ENCODE measurements at regions not wholly inside any gene's neighbourhood (a gene's known extent, or its start where the extent isn't known, plus 50 kb on each side); places are given as distances from the start of the nearest gene placed in this dataset.

GRCh38 chr7:47188653-47189315, 393.1 kb downstream of the TNS3 start:
- RAD21 ChIA-PET (ENCODE audit: low non-redundant PET in 1 of 2, low total read pairs in 2 of 2, uncharacterized antibody in 2 of 2, unreplicated experiment in 2 of 2), result no interaction called here
- Histone ChIP-seq H3K9ac (ENCODE audit: low read length) (no peak overlapping the region), H3K79me2 (ENCODE audit: insufficient read depth, low read length) (no peaks in the 10 kb centered on the region), H3K4me2 (ENCODE audit: low read length) (no peak overlapping the region), H3K36me3 (ENCODE audit: control insufficient read depth in 1 of 2, insufficient read depth in 2 of 2, low read length in 2 of 2) (no peaks in the 10 kb centered on the region), H2AFZ (ENCODE audit: low read depth, low read length, poor library complexity, severe bottlenecking) (no peak overlapping the region), H3K9me2 (ENCODE audit: insufficient read depth) (no peaks in the 10 kb centered on the region), H4K20me1 (ENCODE audit: insufficient read depth) (no peaks in the 10 kb centered on the region), H3K27ac (ENCODE audit: low read depth, low read length) (no peak overlapping the region), H3K4me1 (ENCODE audit: control insufficient read depth in 1 of 2, insufficient read depth in 2 of 2, low read length in 2 of 2) (no peaks in the 10 kb centered on the region), H3K27me3 (ENCODE audit: insufficient read depth, low read length) (peaks cover 6% of the 10 kb centered on the region; the same call in 1 of the 2 replicates), H3K4me3 (replicated peaks in 1 of 2; ENCODE audit: low read depth in 1 of 2, low read length in 2 of 2) (no peak overlapping the region), H3K9me3 (ENCODE audit: control insufficient read depth in 1 of 2, insufficient read depth in 1 of 2, low read depth in 1 of 2, low read length in 2 of 2) (no peaks in the 10 kb centered on the region)
- DNase-seq (ENCODE audit: low read depth, low spot score), result no peak
- POLR2A ChIA-PET, result no interaction called here
- TF ChIP-seq POLR2AphosphoS5 (IDR thresholded peaks at IDR 0.05; ENCODE audit: low read depth, low read length), result no peak
- no peak for TF ChIP-seq POLR2A (IDR thresholded peaks at IDR 0.05; ENCODE audit: borderline replicate concordance, extremely low read depth, insufficient read depth, insufficient read length)
- TF ChIP-seq, protein P1, sequence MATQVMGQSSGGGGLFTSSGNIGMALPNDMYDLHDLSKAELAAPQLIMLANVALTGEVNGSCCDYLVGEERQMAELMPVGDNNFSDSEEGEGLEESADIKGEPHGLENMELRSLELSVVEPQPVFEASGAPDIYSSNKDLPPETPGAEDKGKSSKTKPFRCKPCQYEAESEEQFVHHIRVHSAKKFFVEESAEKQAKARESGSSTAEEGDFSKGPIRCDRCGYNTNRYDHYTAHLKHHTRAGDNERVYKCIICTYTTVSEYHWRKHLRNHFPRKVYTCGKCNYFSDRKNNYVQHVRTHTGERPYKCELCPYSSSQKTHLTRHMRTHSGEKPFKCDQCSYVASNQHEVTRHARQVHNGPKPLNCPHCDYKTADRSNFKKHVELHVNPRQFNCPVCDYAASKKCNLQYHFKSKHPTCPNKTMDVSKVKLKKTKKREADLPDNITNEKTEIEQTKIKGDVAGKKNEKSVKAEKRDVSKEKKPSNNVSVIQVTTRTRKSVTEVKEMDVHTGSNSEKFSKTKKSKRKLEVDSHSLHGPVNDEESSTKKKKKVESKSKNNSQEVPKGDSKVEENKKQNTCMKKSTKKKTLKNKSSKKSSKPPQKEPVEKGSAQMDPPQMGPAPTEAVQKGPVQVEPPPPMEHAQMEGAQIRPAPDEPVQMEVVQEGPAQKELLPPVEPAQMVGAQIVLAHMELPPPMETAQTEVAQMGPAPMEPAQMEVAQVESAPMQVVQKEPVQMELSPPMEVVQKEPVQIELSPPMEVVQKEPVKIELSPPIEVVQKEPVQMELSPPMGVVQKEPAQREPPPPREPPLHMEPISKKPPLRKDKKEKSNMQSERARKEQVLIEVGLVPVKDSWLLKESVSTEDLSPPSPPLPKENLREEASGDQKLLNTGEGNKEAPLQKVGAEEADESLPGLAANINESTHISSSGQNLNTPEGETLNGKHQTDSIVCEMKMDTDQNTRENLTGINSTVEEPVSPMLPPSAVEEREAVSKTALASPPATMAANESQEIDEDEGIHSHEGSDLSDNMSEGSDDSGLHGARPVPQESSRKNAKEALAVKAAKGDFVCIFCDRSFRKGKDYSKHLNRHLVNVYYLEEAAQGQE (IDR thresholded peaks at IDR 0.05; ENCODE audit: low read depth), result no peak
- TF ChIP-seq, protein P2, sequence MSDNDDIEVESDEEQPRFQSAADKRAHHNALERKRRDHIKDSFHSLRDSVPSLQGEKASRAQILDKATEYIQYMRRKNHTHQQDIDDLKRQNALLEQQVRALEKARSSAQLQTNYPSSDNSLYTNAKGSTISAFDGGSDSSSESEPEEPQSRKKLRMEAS (IDR thresholded peaks at IDR 0.05), result no peak
- BruUV-seq (replicated peaks), result no TSS peak
- ATAC-seq, result no peak
- intact Hi-C loops (cut with micrococcal nuclease), result loop anchor here (10.0 kb wide), 1 partner anchor 1034 kb away; no protein-coding TSS in a partner anchor
- CTCF ChIA-PET, result interaction anchor here (1.0 kb wide), 1 partner anchor 9 kb away, joined by 4 read pairs; no protein-coding TSS in a partner anchor

DNA sequence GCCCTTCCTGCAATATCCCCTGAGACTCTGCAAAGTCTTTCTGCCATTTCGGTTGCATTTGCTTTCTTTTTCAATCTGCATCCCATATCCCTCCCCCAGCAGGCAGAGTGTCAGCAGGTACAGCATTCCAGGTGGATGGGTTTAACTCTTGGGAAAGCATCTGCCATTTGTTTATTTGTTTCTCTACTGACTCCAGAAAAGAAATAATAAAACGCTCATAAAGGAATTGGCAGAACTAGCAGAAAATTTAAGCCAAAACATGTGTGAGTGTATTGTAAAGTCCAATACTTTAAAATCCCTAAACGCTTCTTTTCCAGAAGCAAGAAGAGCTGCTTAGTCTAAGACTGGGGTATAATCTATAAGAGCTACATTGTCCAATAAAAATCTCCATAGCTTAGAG, 393.8 kb downstream of the TNS3 start:
- H3K9me2 ChIP-seq (ENCODE audit: insufficient read depth), result no peaks in the 10 kb centered on the region
- no peaks in the 10 kb centered on the region for H3K36me3 ChIP-seq (ENCODE audit: control insufficient read depth in 1 of 2, insufficient read depth in 2 of 2, low read length in 2 of 2)
- no peak overlapping the region for H3K4me3 ChIP-seq (replicated peaks in 1 of 2; ENCODE audit: low read depth in 1 of 2, low read length in 2 of 2)
- no peak overlapping the region for H2AFZ ChIP-seq (ENCODE audit: low read depth, low read length, poor library complexity, severe bottlenecking)
- ATAC-seq, result no peak
- intact Hi-C loops (cut with micrococcal nuclease), result loop anchor here (10.0 kb wide), 1 partner anchor 1033 kb away; no protein-coding TSS in a partner anchor
- POLR2A ChIA-PET, result no interaction called here
- peaks cover 6% of the 10 kb centered on the region; the same call in 1 of the 2 replicates for H3K27me3 ChIP-seq (ENCODE audit: insufficient read depth, low read length)
- H3K4me2 ChIP-seq (ENCODE audit: low read length), result no peak overlapping the region
- no TSS peak for BruUV-seq (replicated peaks)
- H4K20me1 ChIP-seq (ENCODE audit: insufficient read depth), result no peaks in the 10 kb centered on the region
- no peak overlapping the region for H3K27ac ChIP-seq (ENCODE audit: low read depth, low read length)
- RAD21 ChIA-PET (ENCODE audit: low non-redundant PET in 1 of 2, low total read pairs in 2 of 2, uncharacterized antibody in 2 of 2, unreplicated experiment in 2 of 2), result no interaction called here
- no peaks in the 10 kb centered on the region for H3K9me3 ChIP-seq (ENCODE audit: control insufficient read depth in 1 of 2, insufficient read depth in 1 of 2, low read depth in 1 of 2, low read length in 2 of 2)
- H3K4me1 ChIP-seq (ENCODE audit: control insufficient read depth in 1 of 2, insufficient read depth in 2 of 2, low read length in 2 of 2), result no peaks in the 10 kb centered on the region
- H3K79me2 ChIP-seq (ENCODE audit: insufficient read depth, low read length), result no peaks in the 10 kb centered on the region
- CTCF ChIA-PET, result no interaction called here
- H3K9ac ChIP-seq (ENCODE audit: low read length), result no peak overlapping the region
- DNase-seq (ENCODE audit: low read depth, low spot score), result no peak
- no peak for TF ChIP-seq ZFX (IDR thresholded peaks at IDR 0.05)
- TF ChIP-seq, protein P2 (IDR thresholded peaks at IDR 0.05), result no peak
- no peak for TF ChIP-seq RAD21 (IDR thresholded peaks at IDR 0.05; ENCODE audit: low read depth)
- TF ChIP-seq, protein P3, sequence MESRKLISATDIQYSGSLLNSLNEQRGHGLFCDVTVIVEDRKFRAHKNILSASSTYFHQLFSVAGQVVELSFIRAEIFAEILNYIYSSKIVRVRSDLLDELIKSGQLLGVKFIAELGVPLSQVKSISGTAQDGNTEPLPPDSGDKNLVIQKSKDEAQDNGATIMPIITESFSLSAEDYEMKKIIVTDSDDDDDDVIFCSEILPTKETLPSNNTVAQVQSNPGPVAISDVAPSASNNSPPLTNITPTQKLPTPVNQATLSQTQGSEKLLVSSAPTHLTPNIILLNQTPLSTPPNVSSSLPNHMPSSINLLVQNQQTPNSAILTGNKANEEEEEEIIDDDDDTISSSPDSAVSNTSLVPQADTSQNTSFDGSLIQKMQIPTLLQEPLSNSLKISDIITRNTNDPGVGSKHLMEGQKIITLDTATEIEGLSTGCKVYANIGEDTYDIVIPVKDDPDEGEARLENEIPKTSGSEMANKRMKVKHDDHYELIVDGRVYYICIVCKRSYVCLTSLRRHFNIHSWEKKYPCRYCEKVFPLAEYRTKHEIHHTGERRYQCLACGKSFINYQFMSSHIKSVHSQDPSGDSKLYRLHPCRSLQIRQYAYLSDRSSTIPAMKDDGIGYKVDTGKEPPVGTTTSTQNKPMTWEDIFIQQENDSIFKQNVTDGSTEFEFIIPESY (IDR thresholded peaks at IDR 0.05; ENCODE audit: extremely low read depth, insufficient replicate concordance, low read length), result no peak
- no peak for TF ChIP-seq EZH2 (IDR thresholded peaks at IDR 0.05)
- no peak for TF ChIP-seq FOSL1 (IDR thresholded peaks at IDR 0.05; ENCODE audit: low read depth)
- no peak for TF ChIP-seq POLR2AphosphoS5 (IDR thresholded peaks at IDR 0.05; ENCODE audit: low read depth, low read length)
- TF ChIP-seq EGR1 (IDR thresholded peaks at IDR 0.05; ENCODE audit: low read depth), result no peak
- TF ChIP-seq, protein P4, sequence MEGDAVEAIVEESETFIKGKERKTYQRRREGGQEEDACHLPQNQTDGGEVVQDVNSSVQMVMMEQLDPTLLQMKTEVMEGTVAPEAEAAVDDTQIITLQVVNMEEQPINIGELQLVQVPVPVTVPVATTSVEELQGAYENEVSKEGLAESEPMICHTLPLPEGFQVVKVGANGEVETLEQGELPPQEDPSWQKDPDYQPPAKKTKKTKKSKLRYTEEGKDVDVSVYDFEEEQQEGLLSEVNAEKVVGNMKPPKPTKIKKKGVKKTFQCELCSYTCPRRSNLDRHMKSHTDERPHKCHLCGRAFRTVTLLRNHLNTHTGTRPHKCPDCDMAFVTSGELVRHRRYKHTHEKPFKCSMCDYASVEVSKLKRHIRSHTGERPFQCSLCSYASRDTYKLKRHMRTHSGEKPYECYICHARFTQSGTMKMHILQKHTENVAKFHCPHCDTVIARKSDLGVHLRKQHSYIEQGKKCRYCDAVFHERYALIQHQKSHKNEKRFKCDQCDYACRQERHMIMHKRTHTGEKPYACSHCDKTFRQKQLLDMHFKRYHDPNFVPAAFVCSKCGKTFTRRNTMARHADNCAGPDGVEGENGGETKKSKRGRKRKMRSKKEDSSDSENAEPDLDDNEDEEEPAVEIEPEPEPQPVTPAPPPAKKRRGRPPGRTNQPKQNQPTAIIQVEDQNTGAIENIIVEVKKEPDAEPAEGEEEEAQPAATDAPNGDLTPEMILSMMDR (IDR thresholded peaks at IDR 0.05 in 2 of 3, conservative IDR thresholded peaks at IDR 0.05 in 1 of 3; ENCODE audit: borderline replicate concordance in 1 of 3, insufficient read depth in 1 of 3, low read depth in 2 of 3, low read length in 2 of 3), result no peak
